Urothelium cell line (cell line): ENCODE measurements at regions not wholly inside any gene's neighbourhood (a gene's known extent, or its start where the extent isn't known, plus 50 kb on each side); places are given as distances from the start of the nearest gene placed in this dataset.

Experiments
- DNase-seq: peaks from one replicate; pipeline ENCODE4 v3.0.0; 2011; ENCODE audit warnings: low spot score, mixed read lengths
- FAIRE-seq: peaks from 2 replicates; lab custom pipeline; 2011; peaks lifted over from hg19 to GRCh38; lab: Jason Lieb, UNC

DNA sequence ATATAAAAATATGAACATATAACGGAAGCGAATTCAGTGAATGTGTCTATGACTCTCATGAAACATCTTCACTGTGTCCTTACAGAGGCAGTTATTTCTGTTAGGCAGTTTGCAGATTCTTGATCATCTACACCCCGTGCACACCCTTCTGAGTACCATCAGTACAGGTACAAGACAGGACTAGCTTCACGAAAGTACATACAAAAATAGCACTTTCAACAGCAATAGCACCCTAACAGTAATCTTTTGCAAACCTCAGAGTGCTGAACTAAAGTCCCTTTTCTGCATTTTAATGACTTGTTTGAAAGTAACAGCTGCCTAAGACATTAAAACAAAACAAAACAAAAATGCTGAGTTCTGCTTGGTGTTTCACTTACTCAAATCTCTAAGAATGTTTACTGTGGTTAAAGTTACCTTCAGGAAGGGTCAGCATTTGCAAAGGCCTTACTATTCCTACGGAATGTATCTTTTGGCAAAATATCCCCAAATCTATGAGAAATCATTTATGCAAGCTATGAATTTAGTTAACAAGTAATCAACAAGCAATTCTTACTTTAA, 104.1 kb downstream of the CNTN3 start:
- FAIRE-seq (no peak), DNase-seq (no peak)

DNA sequence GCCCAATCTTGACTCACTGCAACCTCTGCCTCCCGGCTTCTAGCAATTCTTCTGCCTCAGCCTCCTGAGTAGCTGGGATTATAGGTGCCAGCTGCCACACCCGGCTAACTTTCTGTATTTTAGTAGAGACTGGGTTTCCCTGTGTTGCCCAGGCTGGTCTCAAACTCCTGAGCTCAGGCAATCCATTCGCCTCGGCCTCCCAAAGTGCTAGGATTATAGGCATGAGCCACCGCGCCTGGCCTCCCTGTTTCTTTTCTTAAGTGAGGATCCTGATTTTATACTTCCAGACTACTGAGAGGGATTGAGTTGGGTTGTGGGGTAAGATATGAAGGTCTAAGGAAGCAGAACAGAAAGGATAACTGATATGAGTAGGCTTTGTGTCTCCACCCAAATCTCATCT, 106.8 kb downstream of the CNTN3 start:
- no peak for FAIRE-seq

GRCh38 chr3:74506246-74506645, 108.2 kb downstream of the CNTN3 start:
- FAIRE-seq (no peak), DNase-seq (no peak)

More for the DNA sequence above, 106.8 kb downstream of the CNTN3 start:
- no peak for DNase-seq

DNA sequence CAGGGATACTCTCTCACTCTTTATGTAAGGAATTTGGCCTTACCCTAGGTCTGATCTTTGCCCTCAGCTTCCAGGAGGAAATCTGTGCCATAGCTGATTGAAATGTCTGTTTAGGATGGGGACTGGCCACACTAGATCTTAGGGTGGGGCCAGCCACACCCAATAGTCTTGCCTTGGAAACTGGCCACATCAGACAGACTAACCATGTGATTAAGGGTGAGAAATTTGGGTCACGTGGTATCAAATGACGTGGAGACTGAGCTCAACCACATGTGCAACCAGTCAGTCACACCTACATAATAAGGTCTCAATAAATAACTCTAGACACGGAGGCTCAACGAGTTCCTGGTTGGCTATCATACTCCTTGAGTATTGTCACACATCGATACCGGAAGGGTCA, 113.5 kb downstream of the CNTN3 start:
- FAIRE-seq, result no peak
- no peak for DNase-seq

GRCh38 chr3:74500257-74500656, 114.2 kb downstream of the CNTN3 start:
- DNase-seq, result no peak
- FAIRE-seq, result no peak

- no peak for FAIRE-seq
Measured at GRCh38 chr3:74491874-74492273, 122.6 kb downstream of the CNTN3 start.

DNA sequence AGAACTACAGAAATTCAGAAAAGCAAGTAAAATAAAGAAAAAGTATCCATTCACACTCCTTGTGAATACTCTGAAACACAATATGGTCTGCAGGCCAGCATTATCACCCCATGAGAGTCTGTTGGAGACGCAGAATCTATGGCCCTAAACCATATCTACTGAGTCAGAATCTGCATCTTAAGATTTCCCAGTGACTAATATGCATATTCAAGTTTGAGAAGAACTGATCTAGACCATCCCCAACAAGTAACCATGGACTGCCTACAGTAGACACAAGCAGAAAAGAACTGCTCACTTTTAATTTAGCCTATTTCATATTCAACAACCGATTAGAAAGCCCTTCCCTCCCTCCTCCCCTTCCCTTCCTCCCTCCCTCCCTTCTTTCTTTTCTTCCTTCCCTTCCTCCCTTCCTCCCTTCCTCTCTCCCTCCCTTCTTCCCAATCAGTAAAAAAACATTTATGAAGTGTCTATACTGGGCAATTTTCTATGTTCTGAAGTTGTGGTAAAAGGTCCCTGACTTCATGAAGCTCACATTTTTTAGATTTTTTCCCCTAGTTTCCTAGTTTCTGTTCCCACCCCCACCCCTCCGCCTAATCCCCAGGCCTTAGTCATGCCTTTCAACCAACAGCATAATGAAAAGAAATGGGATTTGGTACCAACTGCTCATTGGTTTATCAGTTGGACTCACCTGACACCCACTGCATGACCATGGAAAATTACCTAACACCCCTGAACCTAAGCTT, 125.2 kb downstream of the CNTN3 start:
- no peak for DNase-seq
- FAIRE-seq, result no peak

More at GRCh38 chr3:74491874-74492273, 122.6 kb downstream of the CNTN3 start:
- DNase-seq, result no peak

DNA sequence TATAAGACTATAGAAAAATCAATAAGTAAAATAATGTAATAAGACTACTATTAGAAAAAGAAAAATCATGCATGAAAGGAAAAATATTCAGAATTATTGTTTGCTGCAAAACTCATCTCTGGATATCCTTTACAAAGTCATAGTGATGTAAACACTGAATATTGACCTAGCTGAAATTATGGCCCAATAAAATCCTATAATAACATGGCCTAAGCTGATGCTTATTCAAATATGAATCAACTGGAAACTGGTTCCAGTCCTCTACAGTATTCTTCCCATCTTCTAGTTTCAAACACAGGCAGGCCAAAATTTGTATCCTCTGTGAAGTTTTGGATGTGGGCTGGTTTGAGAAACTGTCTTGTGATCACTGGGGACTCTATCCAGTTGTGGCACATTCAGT, 134.5 kb downstream of the CNTN3 start:
- no peak for DNase-seq
- no peak for FAIRE-seq

- DNase-seq (no peak), FAIRE-seq (no peak)
Measured at GRCh38 chr3:74470313-74470712, 144.1 kb downstream of the CNTN3 start.

DNA sequence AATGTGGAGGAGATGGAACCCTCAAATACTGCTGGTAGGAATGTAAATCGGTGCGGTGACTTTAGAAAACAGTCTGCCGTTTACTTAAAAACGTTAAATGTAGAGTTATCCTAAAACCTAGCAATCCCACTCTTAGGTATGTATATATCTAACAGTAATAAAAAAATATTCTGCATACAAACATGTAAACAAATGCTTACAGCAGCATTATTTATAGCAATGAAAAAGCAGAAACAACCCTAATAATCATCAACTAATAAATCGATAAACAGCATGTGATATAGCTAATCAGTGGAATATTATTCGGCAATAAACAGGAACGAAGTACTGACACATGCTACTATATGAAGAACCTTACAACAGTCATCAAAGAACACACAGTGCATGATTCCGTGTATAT, 144.7 kb downstream of the CNTN3 start:
- DNase-seq (no peak), FAIRE-seq (no peak)

- DNase-seq (no peak), FAIRE-seq (no peak)
Measured at GRCh38 chr3:74469151-74469550, 145.3 kb downstream of the CNTN3 start.

DNA sequence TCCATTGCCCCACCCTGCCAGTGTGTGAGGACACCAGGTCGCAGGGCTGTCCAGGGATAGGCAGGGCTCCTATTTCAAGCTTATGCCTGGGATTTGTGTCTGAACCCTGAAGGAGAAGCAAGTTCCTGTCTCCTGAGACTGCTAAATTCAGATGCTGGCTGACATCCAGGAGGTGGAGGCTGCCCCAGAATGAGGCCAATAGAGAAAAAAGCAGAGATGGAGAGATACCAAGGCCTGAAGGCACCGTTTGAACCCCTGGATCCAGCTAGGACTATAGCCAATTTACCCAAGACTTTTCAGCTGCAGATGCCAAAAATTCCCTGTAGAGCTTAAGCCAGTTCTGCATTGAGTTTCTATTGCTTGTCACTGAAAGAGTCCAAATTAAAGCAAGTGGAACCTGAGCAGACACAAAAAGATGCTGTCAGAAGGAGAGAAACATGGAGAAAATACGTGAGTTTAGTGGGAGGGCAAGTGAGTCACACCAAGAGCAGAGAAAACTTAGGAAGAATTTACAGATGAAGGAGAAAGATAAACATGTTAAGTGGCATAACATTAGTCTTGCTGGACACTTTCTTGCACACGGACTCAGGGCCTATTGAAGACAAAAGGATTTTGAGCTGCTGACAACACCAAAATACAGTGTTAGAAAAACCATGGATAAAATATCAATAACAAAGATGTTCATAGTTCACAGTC, 148.6 kb downstream of the CNTN3 start:
- FAIRE-seq (no peak), DNase-seq (no peak)

GRCh38 chr3:74463515-74463914, 150.9 kb downstream of the CNTN3 start:
- FAIRE-seq, result no peak
- no peak for DNase-seq

- FAIRE-seq (no peak), DNase-seq (no peak)
Measured at GRCh38 chr3:74456166-74456565, 158.3 kb downstream of the CNTN3 start.

DNA sequence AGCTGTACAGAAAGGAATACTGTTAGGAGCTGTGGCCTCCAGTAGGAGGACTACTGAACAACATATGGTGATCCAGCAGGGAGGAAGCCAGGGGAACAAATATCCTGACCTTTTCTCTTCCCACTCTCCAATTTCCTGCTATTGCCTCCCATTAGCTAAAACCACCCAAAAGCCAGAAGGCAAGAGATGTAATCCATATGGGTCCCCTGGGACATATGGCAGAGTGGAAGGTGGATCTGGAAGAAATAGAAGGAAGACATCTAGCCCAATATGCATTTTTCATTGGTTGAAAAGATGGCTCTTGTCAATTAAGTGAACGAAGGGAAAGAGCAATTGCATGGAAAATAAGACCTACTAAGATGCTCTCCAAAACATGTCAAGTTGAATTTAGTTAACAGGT, 167.2 kb downstream of the CNTN3 start:
- no peak for FAIRE-seq
- DNase-seq, result no peak

- FAIRE-seq (no peak), DNase-seq (no peak)
Measured at GRCh38 chr3:74445541-74445940, 168.9 kb downstream of the CNTN3 start.

- FAIRE-seq, result no peak
- DNase-seq, result no peak
Measured at GRCh38 chr3:74443102-74443501, 171.4 kb downstream of the CNTN3 start.

DNA sequence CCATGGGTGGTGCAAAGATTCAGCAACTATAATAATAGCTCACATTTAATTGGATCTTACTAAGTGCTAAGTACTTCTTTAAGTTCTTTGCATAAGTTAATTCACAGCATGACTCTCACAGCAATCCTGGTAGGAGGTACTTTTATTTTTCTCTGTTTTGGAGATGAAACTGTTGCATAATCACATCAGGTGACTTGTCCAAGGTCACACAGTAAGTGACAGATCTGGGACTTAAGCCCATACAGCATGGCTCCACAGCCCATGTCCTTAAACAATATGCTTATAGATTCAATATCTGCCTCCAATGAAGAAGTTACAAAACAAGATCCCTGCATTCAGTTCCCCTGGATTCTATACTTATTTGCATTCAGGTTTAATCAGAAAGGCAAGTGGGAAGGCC, 171.8 kb downstream of the CNTN3 start:
- no peak for DNase-seq
- no peak for FAIRE-seq

- FAIRE-seq, result no peak
- DNase-seq, result no peak
Measured at GRCh38 chr3:74442068-74442467, 172.4 kb downstream of the CNTN3 start.

- no peak for DNase-seq
Measured at GRCh38 chr3:74436184-74436583, 178.3 kb downstream of the CNTN3 start.

DNA sequence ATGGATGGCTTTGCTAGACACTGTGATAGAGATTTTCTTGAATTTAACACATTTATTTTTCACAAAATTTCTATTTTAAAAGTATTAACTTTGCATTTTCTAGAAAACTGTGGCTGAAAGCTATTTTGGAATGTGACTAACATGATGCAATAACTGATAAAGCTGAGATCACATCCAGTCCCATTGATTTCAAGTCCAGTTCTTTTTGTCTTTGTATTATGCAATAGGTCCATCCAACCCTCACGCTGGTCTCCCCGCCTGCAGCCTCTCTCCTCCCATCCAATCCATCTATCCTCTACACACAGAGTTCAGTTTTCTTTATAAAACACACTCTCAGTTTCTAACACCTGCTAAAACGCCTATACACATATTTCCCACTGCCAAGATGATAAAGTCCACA, 178.8 kb downstream of the CNTN3 start:
- FAIRE-seq (no peak), DNase-seq (no peak)

More at GRCh38 chr3:74436184-74436583, 178.3 kb downstream of the CNTN3 start:
- FAIRE-seq, result no peak

- DNase-seq (no peak), FAIRE-seq (no peak)
Measured at GRCh38 chr3:74434406-74434805, 180.1 kb downstream of the CNTN3 start.
